ENCODE measurements at regions not wholly inside any gene's neighbourhood (a gene's known extent, or its start where the extent isn't known, plus 50 kb on each side); places are given as distances from the start of the nearest gene placed in this dataset.

GRCh38 chr20:12023194-12023795 is 105.6 kb downstream of the BTBD3 start:
- Histone ChIP-seq H3K27ac (ENCODE audit: low read depth, low read length) (no peak overlapping the region), H3K4me1 (ENCODE audit: control insufficient read depth, insufficient read depth, low read length) (no peaks in the 10 kb centered on the region), H3K9ac (ENCODE audit: low read depth, low read length) (no peak overlapping the region), H3K4me3 (ENCODE audit: low read depth, low read length) (no peak overlapping the region), H3K27me3 (ENCODE audit: control insufficient read depth, insufficient read depth, low read length) (no peaks in the 10 kb centered on the region), H3K9me3 (ENCODE audit: control insufficient read depth, insufficient read depth, low read length) (no peaks in the 10 kb centered on the region), H3K36me3 (ENCODE audit: control insufficient read depth, insufficient read depth, low read length) (no peaks in the 10 kb centered on the region)

GRCh38 chr20:12028771-12029170 is 111.1 kb downstream of the BTBD3 start:
- Histone ChIP-seq H3K27me3 (ENCODE audit: control insufficient read depth, insufficient read depth, low read length) (no peaks in the 10 kb centered on the region), H3K9ac (ENCODE audit: low read depth, low read length) (no peak overlapping the region), H3K36me3 (ENCODE audit: control insufficient read depth, insufficient read depth, low read length) (no peaks in the 10 kb centered on the region), H3K4me3 (ENCODE audit: low read depth, low read length) (no peak overlapping the region), H3K4me1 (ENCODE audit: control insufficient read depth, insufficient read depth, low read length) (no peaks in the 10 kb centered on the region), H3K27ac (ENCODE audit: low read depth, low read length) (no peak overlapping the region), H3K9me3 (ENCODE audit: control insufficient read depth, insufficient read depth, low read length) (no peaks in the 10 kb centered on the region)

- no peaks in the 10 kb centered on the region for H3K4me1 ChIP-seq (ENCODE audit: control insufficient read depth, insufficient read depth, low read length)
- no peaks in the 10 kb centered on the region for H3K9me3 ChIP-seq (ENCODE audit: control insufficient read depth, insufficient read depth, low read length)
- H3K4me3 ChIP-seq (ENCODE audit: low read depth, low read length): no peak overlapping the region
- no peaks in the 10 kb centered on the region for H3K27me3 ChIP-seq (ENCODE audit: control insufficient read depth, insufficient read depth, low read length)
- H3K9ac ChIP-seq (ENCODE audit: low read depth, low read length): no peak overlapping the region
- H3K36me3 ChIP-seq (ENCODE audit: control insufficient read depth, insufficient read depth, low read length): no peaks in the 10 kb centered on the region
- no peak overlapping the region for H3K27ac ChIP-seq (ENCODE audit: low read depth, low read length)
Measured at GRCh38 chr20:12030470-12030869, 112.8 kb downstream of the BTBD3 start.

GRCh38 chr20:12036142-12036541 is 118.4 kb downstream of the BTBD3 start:
- no peaks in the 10 kb centered on the region for H3K27me3 ChIP-seq (ENCODE audit: control insufficient read depth, insufficient read depth, low read length)

GRCh38 chr20:12037521-12037920 is 119.8 kb downstream of the BTBD3 start:
- H3K9ac ChIP-seq (ENCODE audit: low read depth, low read length): no peak overlapping the region
- H3K27ac ChIP-seq (ENCODE audit: low read depth, low read length): no peak overlapping the region

More at GRCh38 chr20:12036142-12036541, 118.4 kb downstream of the BTBD3 start:
- H3K4me1 ChIP-seq (ENCODE audit: control insufficient read depth, insufficient read depth, low read length): no peaks in the 10 kb centered on the region
- H3K27ac ChIP-seq (ENCODE audit: low read depth, low read length): no peak overlapping the region
- no peaks in the 10 kb centered on the region for H3K9me3 ChIP-seq (ENCODE audit: control insufficient read depth, insufficient read depth, low read length)
- no peaks in the 10 kb centered on the region for H3K36me3 ChIP-seq (ENCODE audit: control insufficient read depth, insufficient read depth, low read length)
- H3K9ac ChIP-seq (ENCODE audit: low read depth, low read length): no peak overlapping the region
- H3K4me3 ChIP-seq (ENCODE audit: low read depth, low read length): no peak overlapping the region

GRCh38 chr20:12040261-12040660 is 122.6 kb downstream of the BTBD3 start:
- no peak overlapping the region for H3K9ac ChIP-seq (ENCODE audit: low read depth, low read length)
- H3K9me3 ChIP-seq (ENCODE audit: control insufficient read depth, insufficient read depth, low read length): no peaks in the 10 kb centered on the region
- no peaks in the 10 kb centered on the region for H3K27me3 ChIP-seq (ENCODE audit: control insufficient read depth, insufficient read depth, low read length)
- H3K27ac ChIP-seq (ENCODE audit: low read depth, low read length): no peak overlapping the region
- H3K4me3 ChIP-seq (ENCODE audit: low read depth, low read length): no peak overlapping the region
- H3K36me3 ChIP-seq (ENCODE audit: control insufficient read depth, insufficient read depth, low read length): no peaks in the 10 kb centered on the region
- no peaks in the 10 kb centered on the region for H3K4me1 ChIP-seq (ENCODE audit: control insufficient read depth, insufficient read depth, low read length)

More at GRCh38 chr20:12037521-12037920, 119.8 kb downstream of the BTBD3 start:
- H3K9me3 ChIP-seq (ENCODE audit: control insufficient read depth, insufficient read depth, low read length): no peaks in the 10 kb centered on the region
- no peaks in the 10 kb centered on the region for H3K27me3 ChIP-seq (ENCODE audit: control insufficient read depth, insufficient read depth, low read length)
- no peaks in the 10 kb centered on the region for H3K36me3 ChIP-seq (ENCODE audit: control insufficient read depth, insufficient read depth, low read length)
- no peak overlapping the region for H3K4me3 ChIP-seq (ENCODE audit: low read depth, low read length)
- H3K4me1 ChIP-seq (ENCODE audit: control insufficient read depth, insufficient read depth, low read length): no peaks in the 10 kb centered on the region

GRCh38 chr20:12044969-12045368 is 127.3 kb downstream of the BTBD3 start:
- H3K9me3 ChIP-seq (ENCODE audit: control insufficient read depth, insufficient read depth, low read length): no peaks in the 10 kb centered on the region
- no peak overlapping the region for H3K27ac ChIP-seq (ENCODE audit: low read depth, low read length)
- H3K9ac ChIP-seq (ENCODE audit: low read depth, low read length): no peak overlapping the region
- H3K4me1 ChIP-seq (ENCODE audit: control insufficient read depth, insufficient read depth, low read length): no peaks in the 10 kb centered on the region
- H3K36me3 ChIP-seq (ENCODE audit: control insufficient read depth, insufficient read depth, low read length): no peaks in the 10 kb centered on the region
- no peaks in the 10 kb centered on the region for H3K27me3 ChIP-seq (ENCODE audit: control insufficient read depth, insufficient read depth, low read length)
- no peak overlapping the region for H3K4me3 ChIP-seq (ENCODE audit: low read depth, low read length)

- Histone ChIP-seq H3K4me3 (ENCODE audit: low read depth, low read length) (no peak overlapping the region), H3K36me3 (ENCODE audit: control insufficient read depth, insufficient read depth, low read length) (no peaks in the 10 kb centered on the region), H3K9me3 (ENCODE audit: control insufficient read depth, insufficient read depth, low read length) (no peaks in the 10 kb centered on the region), H3K4me1 (ENCODE audit: control insufficient read depth, insufficient read depth, low read length) (no peaks in the 10 kb centered on the region), H3K27ac (ENCODE audit: low read depth, low read length) (no peak overlapping the region), H3K27me3 (ENCODE audit: control insufficient read depth, insufficient read depth, low read length) (no peaks in the 10 kb centered on the region), H3K9ac (ENCODE audit: low read depth, low read length) (no peak overlapping the region)
Measured at GRCh38 chr20:12047838-12048432, 130.2 kb downstream of the BTBD3 start.

- Histone ChIP-seq H3K9ac (ENCODE audit: low read depth, low read length) (no peak overlapping the region), H3K27ac (ENCODE audit: low read depth, low read length) (no peak overlapping the region), H3K4me1 (ENCODE audit: control insufficient read depth, insufficient read depth, low read length) (no peaks in the 10 kb centered on the region), H3K36me3 (ENCODE audit: control insufficient read depth, insufficient read depth, low read length) (no peaks in the 10 kb centered on the region), H3K4me3 (ENCODE audit: low read depth, low read length) (no peak overlapping the region), H3K9me3 (ENCODE audit: control insufficient read depth, insufficient read depth, low read length) (no peaks in the 10 kb centered on the region), H3K27me3 (ENCODE audit: control insufficient read depth, insufficient read depth, low read length) (no peaks in the 10 kb centered on the region)
Measured at GRCh38 chr20:12049125-12049524, 131.4 kb downstream of the BTBD3 start.

GRCh38 chr20:12051206-12052163 is 133.8 kb downstream of the BTBD3 start:
- H3K9me3 ChIP-seq (ENCODE audit: control insufficient read depth, insufficient read depth, low read length): no peaks in the 10 kb centered on the region
- H3K4me3 ChIP-seq (ENCODE audit: low read depth, low read length): no peak overlapping the region
- no peak overlapping the region for H3K27ac ChIP-seq (ENCODE audit: low read depth, low read length)
- no peaks in the 10 kb centered on the region for H3K27me3 ChIP-seq (ENCODE audit: control insufficient read depth, insufficient read depth, low read length)
- H3K4me1 ChIP-seq (ENCODE audit: control insufficient read depth, insufficient read depth, low read length): no peaks in the 10 kb centered on the region
- H3K36me3 ChIP-seq (ENCODE audit: control insufficient read depth, insufficient read depth, low read length): no peaks in the 10 kb centered on the region
- H3K9ac ChIP-seq (ENCODE audit: low read depth, low read length): no peak overlapping the region

GRCh38 chr20:12053353-12053752 is 135.7 kb downstream of the BTBD3 start:
- H3K9me3 ChIP-seq (ENCODE audit: control insufficient read depth, insufficient read depth, low read length): no peaks in the 10 kb centered on the region
- no peak overlapping the region for H3K27ac ChIP-seq (ENCODE audit: low read depth, low read length)
- peaks cover 8% of the 10 kb centered on the region for H3K4me1 ChIP-seq (ENCODE audit: control insufficient read depth, insufficient read depth, low read length)
- H3K27me3 ChIP-seq (ENCODE audit: control insufficient read depth, insufficient read depth, low read length): no peaks in the 10 kb centered on the region
- no peaks in the 10 kb centered on the region for H3K36me3 ChIP-seq (ENCODE audit: control insufficient read depth, insufficient read depth, low read length)
- H3K4me3 ChIP-seq (ENCODE audit: low read depth, low read length): no peak overlapping the region
- no peak overlapping the region for H3K9ac ChIP-seq (ENCODE audit: low read depth, low read length)
